Panc1 (cell line): ENCODE measurements at regions not wholly inside any gene's neighbourhood (a gene's known extent, or its start where the extent isn't known, plus 50 kb on each side); places are given as distances from the start of the nearest gene placed in this dataset.

Experiments
- ATAC-seq: fragments of 200-7000 bp; cut with Tn5 transposase; 2 replicates; pipeline ENCODE4 v1.9.1; 2020; ENCODE audit warnings: mild to moderate bottlenecking, moderate library complexity
- BruUV-seq: library from RNA; stranded (reverse); fragments of 400-500 nt; replicated peaks from 2 replicates; lab custom pipeline; 2021; lab: Mats Ljungman, UMichigan
- CTCF ChIA-PET: fragments of 300-600 bp; sonication (Branson Sonifier 250); formaldehyde crosslinking; loops from one replicate; lab custom pipeline; 2022; ENCODE audit warnings: antibody characterized with exemption; lab: Charles Lee
- POLR2A ChIA-PET: fragments of 300-600 bp; sonication (Branson Sonifier 250); formaldehyde crosslinking; loops from one replicate; lab custom pipeline; 2022; ENCODE audit warnings: antibody characterized with exemption; lab: Charles Lee
- DNase-seq: peaks from one replicate; pipeline ENCODE4 v3.0.0-alpha.2; 2010; ENCODE audit warnings: low read depth, low spot score
- H3K27ac ChIP-seq: 2 replicates; pipeline ENCODE4 v1.5.1; 2011; ENCODE audit warnings: mild to moderate bottlenecking, low read length, inconsistent platforms
- H3K27me3 ChIP-seq: fragments of 200-500 bp; sonication (Bioruptor generic); 2 replicates; pipeline ENCODE4 v1.6.0; 2014; ENCODE audit warnings: low read length, inconsistent platforms; ENCODE audit not compliant: control insufficient read depth, insufficient read depth
- H3K36me3 ChIP-seq: fragments of 200-500 bp; sonication (Bioruptor generic); 2 replicates; pipeline ENCODE4 v1.5.1; 2014; ENCODE audit warnings: inconsistent platforms, mild to moderate bottlenecking, low read length, moderate library complexity; ENCODE audit not compliant: control insufficient read depth, insufficient read depth
- H3K4me1 ChIP-seq: 2 replicates; pipeline ENCODE4 v1.5.1; 2011; ENCODE audit warnings: inconsistent platforms, mild to moderate bottlenecking, low read length, moderate library complexity; ENCODE audit not compliant: control insufficient read depth, insufficient read depth
- H3K4me3 ChIP-seq, 2 experiments: 2 replicates each; pipeline ENCODE4 v1.5.1; 2011 to 2012; ENCODE audit warnings: low read depth in 2 of 2, low read length in 2 of 2, mild to moderate bottlenecking in 2 of 2, inconsistent platforms in 1 of 2, moderate library complexity in 1 of 2
- H3K9me3 ChIP-seq: fragments of 200-500 bp; sonication (Bioruptor generic); 2 replicates; pipeline ENCODE4 v1.5.1; 2014; ENCODE audit warnings: low read depth, mild to moderate bottlenecking, inconsistent platforms, low read length, moderate library complexity; ENCODE audit not compliant: control insufficient read depth, insufficient read depth
- CTCF ChIP-seq: fragments of 450-650 bp; IDR thresholded peaks from 2 replicates; pipeline ENCODE4 v1.5.1; 2017; ENCODE audit warnings: mild to moderate bottlenecking
- POLR2AphosphoS5 ChIP-seq: IDR thresholded peaks from 2 replicates; pipeline ENCODE4 v1.6.1; 2012; ENCODE audit warnings: mild to moderate bottlenecking, low read depth, low read length, moderate library complexity
- REST ChIP-seq, 2 experiments: IDR thresholded peaks; 2 replicates each; pipeline ENCODE4 v1.6.1; 2011 to 2012; ENCODE audit warnings: low read depth in 2 of 2, control low read depth in 1 of 2, low read length in 1 of 2, mild to moderate bottlenecking in 1 of 2, moderate library complexity in 1 of 2; ENCODE audit not compliant: insufficient read depth in 1 of 2
- SIN3A ChIP-seq: IDR thresholded peaks from 2 replicates; pipeline ENCODE4 v1.6.1; 2012; ENCODE audit warnings: low read depth, mild to moderate bottlenecking, low read length, moderate library complexity, borderline replicate concordance; ENCODE audit not compliant: insufficient read depth
- TCF7L2 ChIP-seq: IDR thresholded peaks from 2 replicates; pipeline ENCODE4 v1.6.1; 2011; ENCODE audit warnings: mild to moderate bottlenecking, low read depth, low read length, inconsistent platforms
- in situ Hi-C: cut with HindIII; loops from 2 replicates; pipeline ENCODE4 v1.10.0; 2016; ENCODE audit warnings: low sequenced_read_pairs, low pct_unique_long_range_greater_than_20kb
- intact Hi-C: fragments of 100-400 bp; cut with micrococcal nuclease; formaldehyde crosslinking; loops from one replicate; pipeline ENCODE4 v1.10.0; 2022; ENCODE audit not compliant: unreplicated experiment

- DNase-seq (no peak), ATAC-seq (no peak)
- BruUV-seq, result no TSS peak
- H3K4me3 ChIP-seq, result no peak overlapping the region
- ChIA-PET POLR2A (no interaction called here), CTCF (no interaction called here)
- H3K27me3 ChIP-seq, result no peaks in the 10 kb centered on the region
- H3K4me1 ChIP-seq, result no peaks in the 10 kb centered on the region; the same call in 1 of the 2 replicates
- H3K27ac ChIP-seq, result no peak overlapping the region
- no peaks in the 10 kb centered on the region for H3K9me3 ChIP-seq
- in situ Hi-C loops, result no loop called here
- H3K36me3 ChIP-seq, result no peaks in the 10 kb centered on the region
- TF ChIP-seq CTCF, result no peak
- TF ChIP-seq SIN3A, result no peak
- TF ChIP-seq POLR2AphosphoS5, result no peak
- TF ChIP-seq REST (IDR thresholded peaks at IDR 0.05; ENCODE audit: insufficient read depth in 1 of 2, low read depth in 2 of 2, low read length in 1 of 2), result no peak
- TF ChIP-seq TCF7L2, result no peak
- intact Hi-C loops, result no loop called here
Observed at GRCh38 chrX:39909996-39910395, 187.8 kb downstream of the BCOR start.

- DNase-seq (no peak), ATAC-seq (no peak)
- Histone ChIP-seq H3K36me3 (no peaks in the 10 kb centered on the region), H3K27me3 (no peaks in the 10 kb centered on the region), H3K4me1 (no peaks in the 10 kb centered on the region; the same call in 1 of the 2 replicates), H3K27ac (no peak overlapping the region), H3K9me3 (no peaks in the 10 kb centered on the region), H3K4me3 (no peak overlapping the region)
- intact Hi-C loops (no loop called here), in situ Hi-C loops (no loop called here)
- TF ChIP-seq CTCF (no peak), TCF7L2 (no peak), REST (IDR thresholded peaks at IDR 0.05; ENCODE audit: insufficient read depth in 1 of 2, low read depth in 2 of 2, low read length in 1 of 2) (no peak), POLR2AphosphoS5 (no peak), SIN3A (no peak)
- ChIA-PET CTCF (no interaction called here), POLR2A (no interaction called here)
- no TSS peak for BruUV-seq
Observed at GRCh38 chrX:39910651-39911050, 187.1 kb downstream of the BCOR start.
